H9 (cell line): ENCODE measurements at regions not wholly inside any gene's neighbourhood (a gene's known extent, or its start where the extent isn't known, plus 50 kb on each side); places are given as distances from the start of the nearest gene placed in this dataset.

Experiments used
- DNase-seq: peaks from one replicate; pipeline ENCODE4 v3.0.0-alpha.2; 2017
- H2AFZ ChIP-seq: one replicate; pipeline ENCODE4 v1.6.1; 2013; ENCODE audit warnings: mild to moderate bottlenecking, low read length, control low read depth, moderate library complexity
- H2AK5ac ChIP-seq: 2 replicates; pipeline ENCODE4 v1.6.1; 2013; ENCODE audit warnings: low read length, control low read depth, mixed read lengths; ENCODE audit not compliant: insufficient read length
- H2BK120ac ChIP-seq: one replicate; pipeline ENCODE4 v1.6.1; 2013; ENCODE audit warnings: low read depth, mild to moderate bottlenecking, low read length, control low read depth, inconsistent platforms; ENCODE audit not compliant: poor library complexity, severe bottlenecking
- H2BK12ac ChIP-seq: 2 replicates; pipeline ENCODE4 v1.6.1; 2013; ENCODE audit warnings: low read length, control low read depth, mixed read lengths, low read depth; ENCODE audit not compliant: insufficient read length
- H2BK15ac ChIP-seq: 2 replicates; pipeline ENCODE4 v1.6.1; 2013; ENCODE audit warnings: low read depth, low read length, control low read depth
- H2BK20ac ChIP-seq: one replicate; pipeline ENCODE4 v1.6.1; 2013; ENCODE audit warnings: low read depth, mild to moderate bottlenecking, low read length, control low read depth, inconsistent platforms; ENCODE audit not compliant: poor library complexity, severe bottlenecking
- H2BK5ac ChIP-seq: 2 replicates; pipeline ENCODE4 v1.6.1; 2013; ENCODE audit warnings: low read length, control low read depth, mixed read lengths; ENCODE audit not compliant: insufficient read length
- H3K14ac ChIP-seq: 2 replicates; pipeline ENCODE4 v1.6.1; 2013; ENCODE audit warnings: low read length, control low read depth; ENCODE audit not compliant: insufficient read depth
- H3K18ac ChIP-seq: 2 replicates; pipeline ENCODE4 v1.6.1; 2013; ENCODE audit warnings: low read depth, mild to moderate bottlenecking, mixed read lengths, low read length, control low read depth; ENCODE audit not compliant: insufficient read length
- H3K23ac ChIP-seq: 2 replicates; pipeline ENCODE4 v1.6.1; 2013; ENCODE audit warnings: low read length, control low read depth, mixed read lengths, low read depth; ENCODE audit not compliant: insufficient read length
- H3K23me2 ChIP-seq: 2 replicates; pipeline ENCODE4 v1.6.1; 2013; ENCODE audit warnings: low read depth, mild to moderate bottlenecking, mixed read lengths, low read length, control low read depth; ENCODE audit not compliant: insufficient read length, poor library complexity, severe bottlenecking
- H3K27ac ChIP-seq: 2 replicates; pipeline ENCODE4 v1.5.1; 2013; ENCODE audit warnings: low read length, control low read depth, mixed read lengths, low read depth; ENCODE audit not compliant: insufficient read length
- H3K27me3 ChIP-seq: 2 replicates; pipeline ENCODE4 v1.6.1; 2013; ENCODE audit warnings: low read length, control low read depth, inconsistent platforms; ENCODE audit not compliant: insufficient read depth
- H3K4ac ChIP-seq: 2 replicates; pipeline ENCODE4 v1.6.1; 2013; ENCODE audit warnings: low read depth, mild to moderate bottlenecking, control low read depth, inconsistent platforms, low read length, moderate library complexity
- H3K4me1 ChIP-seq: 2 replicates; pipeline ENCODE4 v1.6.1; 2013; ENCODE audit warnings: low read length, control low read depth, inconsistent platforms; ENCODE audit not compliant: insufficient read depth
- H3K4me2 ChIP-seq: 2 replicates; pipeline ENCODE4 v1.6.1; 2013; ENCODE audit warnings: low read length, control low read depth, mixed read lengths; ENCODE audit not compliant: insufficient read length, insufficient read depth
- H3K56ac ChIP-seq: 2 replicates; pipeline ENCODE4 v1.6.1; 2013; ENCODE audit warnings: low read depth, mild to moderate bottlenecking, mixed read lengths, low read length, control low read depth; ENCODE audit not compliant: insufficient read length
- H3K79me1 ChIP-seq: 2 replicates; pipeline ENCODE4 v1.6.1; 2013; ENCODE audit warnings: low read depth, mild to moderate bottlenecking, moderate library complexity, low read length, control low read depth, inconsistent platforms; ENCODE audit not compliant: insufficient read depth, poor library complexity, severe bottlenecking
- H3K79me2 ChIP-seq: 2 replicates; pipeline ENCODE4 v1.6.1; 2013; ENCODE audit warnings: low read length, control low read depth, inconsistent platforms; ENCODE audit not compliant: insufficient read depth
- H3K9ac ChIP-seq: 2 replicates; pipeline ENCODE4 v1.6.1; 2013; ENCODE audit warnings: low read length, control low read depth, mixed read lengths; ENCODE audit not compliant: insufficient read length; ENCODE audit errors: extremely low read depth
- H3K9me3 ChIP-seq: one replicate; pipeline ENCODE4 v1.6.1; 2013; ENCODE audit warnings: low read depth, low read length, inconsistent platforms; ENCODE audit not compliant: control insufficient read depth
- H3T11ph ChIP-seq: one replicate; pipeline ENCODE4 v1.6.1; 2013; ENCODE audit warnings: mild to moderate bottlenecking, low read length, control low read depth, inconsistent platforms
- H4K20me1 ChIP-seq: one replicate; pipeline ENCODE4 v1.6.1; 2013; ENCODE audit not compliant: control insufficient read depth, insufficient read length, insufficient read depth
- H4K5ac ChIP-seq: 2 replicates; pipeline ENCODE4 v1.6.1; 2013; ENCODE audit warnings: low read depth, mild to moderate bottlenecking, mixed read lengths, low read length, control low read depth; ENCODE audit not compliant: insufficient read length
- H4K8ac ChIP-seq: replicated peaks from 2 replicates; pipeline ENCODE4 v1.6.1; 2013; ENCODE audit warnings: low read length, control low read depth, mixed read lengths, low read depth; ENCODE audit not compliant: insufficient read length
- H4K91ac ChIP-seq: 2 replicates; pipeline ENCODE4 v1.6.1; 2013; ENCODE audit warnings: low read depth, mild to moderate bottlenecking, moderate library complexity, mixed read lengths, low read length, control low read depth; ENCODE audit not compliant: insufficient read length
- H3K27ac Mint-ChIP-seq, 3 experiments: 2 replicates in 2 of 3; 3 replicates in 1 of 3; pipeline ENCODE4 v1.8.0; 2020 to 2021; ENCODE audit warnings: mixed read lengths in 3 of 3, mild to moderate bottlenecking in 1 of 3, moderate library complexity in 1 of 3
- H3K27me3 Mint-ChIP-seq: 2 replicates; pipeline ENCODE4 v1.8.0; 2021; ENCODE audit warnings: low read depth, mild to moderate bottlenecking, moderate library complexity, mixed read lengths
- H3K36me3 Mint-ChIP-seq, 3 experiments: 2 replicates in 2 of 3; 3 replicates in 1 of 3; pipeline ENCODE4 v1.8.0; 2020 to 2021; ENCODE audit warnings: low read depth in 3 of 3, mixed read lengths in 3 of 3; ENCODE audit not compliant: insufficient read depth in 1 of 3
- H3K4me1 Mint-ChIP-seq, 2 experiments: 2 replicates each; pipeline ENCODE4 v1.8.0; 2020; ENCODE audit warnings: mixed read lengths in 2 of 2
- H3K4me3 Mint-ChIP-seq, 2 experiments: 2 replicates in 1 of 2; 3 replicates in 1 of 2; pipeline ENCODE4 v1.8.0; 2020 to 2021; ENCODE audit warnings: mild to moderate bottlenecking in 2 of 2, mixed read lengths in 2 of 2, moderate library complexity in 1 of 2
- H3K9me3 Mint-ChIP-seq, 2 experiments: 2 replicates in 1 of 2; 3 replicates in 1 of 2; pipeline ENCODE4 v1.8.0; 2020; ENCODE audit warnings: mild to moderate bottlenecking in 2 of 2, mixed read lengths in 2 of 2, moderate library complexity in 1 of 2
- WGBS: extraction: QIAGEN DNeasy Blood & Tissue Kit; methylation state at CpG from one replicate; pipeline ENCODE4 v1.1.7; 2013; ENCODE audit warnings: missing lambda C conversion rate, low lambda C conversion rate, mixed read lengths; ENCODE audit not compliant: insufficient read length; ENCODE audit errors: extremely low coverage; 5-methylcytosine and 5-hydroxymethylcytosine counted together
- TF ChIP-seq, protein P1 (sequence below): fragments of 200-600 bp; sonication (generic); conservative IDR thresholded peaks from 3 replicates; pipeline ENCODE4 v1.8.0; 2021; ENCODE audit warnings: antibody characterized with exemption, mild to moderate bottlenecking

DNA sequence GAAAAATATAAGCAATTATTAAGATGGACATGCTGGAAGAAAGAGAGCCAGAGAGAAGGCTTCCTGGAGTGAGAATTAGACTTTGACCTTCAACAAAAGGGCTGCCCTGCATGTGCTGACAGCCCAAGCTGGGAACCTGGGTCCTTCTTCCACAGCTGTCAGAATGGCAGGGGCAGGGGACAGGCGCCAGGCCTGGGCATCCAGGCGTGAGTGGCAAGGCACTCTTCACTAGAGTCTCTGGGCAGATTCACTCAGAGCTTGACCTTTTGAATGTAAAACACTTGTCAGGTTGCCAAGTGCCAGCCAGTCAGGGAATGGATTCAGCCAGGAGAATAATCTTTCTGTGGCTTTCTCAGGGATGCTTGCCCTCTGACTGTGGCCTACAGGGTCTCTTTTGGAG lies 119.1 kb upstream of the CLINT1 start:
- H3K4me1 ChIP-seq = no peaks in the 10 kb centered on the region
- H4K5ac ChIP-seq = no peak overlapping the region
- 0 out of 5 replicates have a peak, but pooled peaks cover 0 to 3% of the 10 kb centered on the region in 2 experiments for H3K9me3 Mint-ChIP-seq
- no peak overlapping the region for H3T11ph ChIP-seq
- no peaks in the 10 kb centered on the region for H3K79me2 ChIP-seq
- TF ChIP-seq, protein P1, sequence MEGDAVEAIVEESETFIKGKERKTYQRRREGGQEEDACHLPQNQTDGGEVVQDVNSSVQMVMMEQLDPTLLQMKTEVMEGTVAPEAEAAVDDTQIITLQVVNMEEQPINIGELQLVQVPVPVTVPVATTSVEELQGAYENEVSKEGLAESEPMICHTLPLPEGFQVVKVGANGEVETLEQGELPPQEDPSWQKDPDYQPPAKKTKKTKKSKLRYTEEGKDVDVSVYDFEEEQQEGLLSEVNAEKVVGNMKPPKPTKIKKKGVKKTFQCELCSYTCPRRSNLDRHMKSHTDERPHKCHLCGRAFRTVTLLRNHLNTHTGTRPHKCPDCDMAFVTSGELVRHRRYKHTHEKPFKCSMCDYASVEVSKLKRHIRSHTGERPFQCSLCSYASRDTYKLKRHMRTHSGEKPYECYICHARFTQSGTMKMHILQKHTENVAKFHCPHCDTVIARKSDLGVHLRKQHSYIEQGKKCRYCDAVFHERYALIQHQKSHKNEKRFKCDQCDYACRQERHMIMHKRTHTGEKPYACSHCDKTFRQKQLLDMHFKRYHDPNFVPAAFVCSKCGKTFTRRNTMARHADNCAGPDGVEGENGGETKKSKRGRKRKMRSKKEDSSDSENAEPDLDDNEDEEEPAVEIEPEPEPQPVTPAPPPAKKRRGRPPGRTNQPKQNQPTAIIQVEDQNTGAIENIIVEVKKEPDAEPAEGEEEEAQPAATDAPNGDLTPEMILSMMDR = no peak
- no peak overlapping the region for H2BK120ac ChIP-seq
- H2BK5ac ChIP-seq = no peak overlapping the region
- no peak overlapping the region for H3K56ac ChIP-seq
- H3K4me2 ChIP-seq = no peak overlapping the region
- no peaks in the 10 kb centered on the region for H3K79me1 ChIP-seq
- no peak overlapping the region for H2BK20ac ChIP-seq
- no peaks in the 10 kb centered on the region for H4K20me1 ChIP-seq
- H2BK12ac ChIP-seq = no peak overlapping the region
- no peak overlapping the region for H2BK15ac ChIP-seq
- no CpG with 5 or more reads among the region's 2 CpGs for WGBS
- no peak for DNase-seq
- H3K27me3 ChIP-seq = no peaks in the 10 kb centered on the region
- no peaks in the 10 kb centered on the region for H3K9me3 ChIP-seq
- H3K23ac ChIP-seq = no peak overlapping the region
- no peak overlapping the region for H2AK5ac ChIP-seq
- no peak overlapping the region for H4K8ac ChIP-seq
- no peak overlapping the region; a peak in 1 of 7 replicates for H3K27ac Mint-ChIP-seq
- H3K4ac ChIP-seq = no peak overlapping the region
- no peaks in the 10 kb centered on the region for H3K27me3 Mint-ChIP-seq
- no peak overlapping the region for H2AFZ ChIP-seq
- H3K36me3 Mint-ChIP-seq = peaks cover 0 to 1% (median 0%) of the 10 kb centered on the region in 3 experiments; a peak in 2 of 7 replicates
- no peaks in the 10 kb centered on the region for H3K23me2 ChIP-seq
- H3K4me3 Mint-ChIP-seq = no peak overlapping the region
- H3K18ac ChIP-seq = no peak overlapping the region
- no peak overlapping the region for H3K27ac ChIP-seq
- H3K14ac ChIP-seq = no peak overlapping the region; the same call in 1 of the 2 replicates
- H4K91ac ChIP-seq = no peak overlapping the region
- no peak overlapping the region for H3K9ac ChIP-seq
- peaks cover 0 to 4% of the 10 kb centered on the region in 2 experiments; a peak in 1 of 4 replicates for H3K4me1 Mint-ChIP-seq
